Neural crest cell (in vitro differentiated cells): ENCODE measurements at regions not wholly inside any gene's neighbourhood (a gene's known extent, or its start where the extent isn't known, plus 50 kb on each side); places are given as distances from the start of the nearest gene placed in this dataset.

Experiments
- DNase-seq: peaks from one replicate; pipeline ENCODE4 v3.0.0; 2021; ENCODE audit warnings: low read depth, mixed read lengths, low spot score
- H3K27ac Mint-ChIP-seq: one replicate; pipeline ENCODE4 v1.8.0; 2021; ENCODE audit warnings: mild to moderate bottlenecking, mixed read lengths; ENCODE audit not compliant: unreplicated experiment
- H3K27me3 Mint-ChIP-seq: 2 replicates; pipeline ENCODE4 v1.8.0; 2021; ENCODE audit warnings: low read depth, mild to moderate bottlenecking, mixed read lengths
- H3K36me3 Mint-ChIP-seq: 2 replicates; pipeline ENCODE4 v1.8.0; 2021; ENCODE audit warnings: low read depth, mild to moderate bottlenecking, mixed read lengths
- H3K4me1 Mint-ChIP-seq: 2 replicates; pipeline ENCODE4 v1.8.0; 2021; ENCODE audit warnings: mixed read lengths
- H3K4me3 Mint-ChIP-seq: one replicate; pipeline ENCODE4 v1.8.0; 2021; ENCODE audit warnings: mild to moderate bottlenecking, mixed read lengths
- H3K9me3 Mint-ChIP-seq: 2 replicates; pipeline ENCODE4 v1.8.0; 2021; ENCODE audit warnings: mixed read lengths
- TF ChIP-seq, protein P1 (sequence below): fragments of 200-600 bp; sonication (generic); conservative IDR thresholded peaks from 2 replicates; pipeline ENCODE4 v1.5.0; 2021; ENCODE audit warnings: antibody characterized with exemption, mild to moderate bottlenecking

GRCh38 chr18:10076502-10077030 lies 162.8 kb downstream of the VAPA start:
- Mint-ChIP-seq H3K27me3 (no peaks in the 10 kb centered on the region), H3K4me3 (no peak overlapping the region), H3K4me1 (peaks cover 54% of the 10 kb centered on the region), H3K36me3 (peaks cover 3% of the 10 kb centered on the region), H3K9me3 (peaks cover 6% of the 10 kb centered on the region), H3K27ac (peak overlapping the region; percentile 44)
- DNase-seq: no peak
- TF ChIP-seq, protein P1, sequence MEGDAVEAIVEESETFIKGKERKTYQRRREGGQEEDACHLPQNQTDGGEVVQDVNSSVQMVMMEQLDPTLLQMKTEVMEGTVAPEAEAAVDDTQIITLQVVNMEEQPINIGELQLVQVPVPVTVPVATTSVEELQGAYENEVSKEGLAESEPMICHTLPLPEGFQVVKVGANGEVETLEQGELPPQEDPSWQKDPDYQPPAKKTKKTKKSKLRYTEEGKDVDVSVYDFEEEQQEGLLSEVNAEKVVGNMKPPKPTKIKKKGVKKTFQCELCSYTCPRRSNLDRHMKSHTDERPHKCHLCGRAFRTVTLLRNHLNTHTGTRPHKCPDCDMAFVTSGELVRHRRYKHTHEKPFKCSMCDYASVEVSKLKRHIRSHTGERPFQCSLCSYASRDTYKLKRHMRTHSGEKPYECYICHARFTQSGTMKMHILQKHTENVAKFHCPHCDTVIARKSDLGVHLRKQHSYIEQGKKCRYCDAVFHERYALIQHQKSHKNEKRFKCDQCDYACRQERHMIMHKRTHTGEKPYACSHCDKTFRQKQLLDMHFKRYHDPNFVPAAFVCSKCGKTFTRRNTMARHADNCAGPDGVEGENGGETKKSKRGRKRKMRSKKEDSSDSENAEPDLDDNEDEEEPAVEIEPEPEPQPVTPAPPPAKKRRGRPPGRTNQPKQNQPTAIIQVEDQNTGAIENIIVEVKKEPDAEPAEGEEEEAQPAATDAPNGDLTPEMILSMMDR: peak; percentile 20

DNA sequence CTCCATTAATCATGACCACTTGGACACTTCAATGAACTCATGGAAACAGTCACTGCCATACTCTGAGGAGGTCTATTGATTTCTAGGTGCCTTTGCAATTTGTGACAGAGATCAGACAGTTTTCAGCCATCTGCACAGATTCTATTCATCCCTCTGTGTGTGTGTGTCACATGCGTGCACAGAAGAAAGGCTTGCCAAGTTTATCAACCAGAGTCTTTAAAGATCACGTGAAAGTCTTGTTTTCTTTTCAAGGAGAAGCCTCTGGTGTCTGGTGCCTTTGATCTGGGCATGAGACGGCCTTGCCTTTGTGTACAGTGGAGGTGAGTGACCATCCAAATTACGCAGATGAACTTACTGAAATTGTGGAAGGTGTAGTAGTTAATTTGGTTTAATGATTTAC lies 164.2 kb downstream of the VAPA start:
- Mint-ChIP-seq H3K9me3 (peaks cover 12% of the 10 kb centered on the region), H3K4me1 (peaks cover 52% of the 10 kb centered on the region), H3K36me3 (peaks cover 12% of the 10 kb centered on the region), H3K27me3 (no peaks in the 10 kb centered on the region), H3K27ac (peak overlapping the region; percentile 4), H3K4me3 (peak overlapping the region; percentile 0)
- TF ChIP-seq, protein P1: no peak
- DNase-seq: no peak

DNA sequence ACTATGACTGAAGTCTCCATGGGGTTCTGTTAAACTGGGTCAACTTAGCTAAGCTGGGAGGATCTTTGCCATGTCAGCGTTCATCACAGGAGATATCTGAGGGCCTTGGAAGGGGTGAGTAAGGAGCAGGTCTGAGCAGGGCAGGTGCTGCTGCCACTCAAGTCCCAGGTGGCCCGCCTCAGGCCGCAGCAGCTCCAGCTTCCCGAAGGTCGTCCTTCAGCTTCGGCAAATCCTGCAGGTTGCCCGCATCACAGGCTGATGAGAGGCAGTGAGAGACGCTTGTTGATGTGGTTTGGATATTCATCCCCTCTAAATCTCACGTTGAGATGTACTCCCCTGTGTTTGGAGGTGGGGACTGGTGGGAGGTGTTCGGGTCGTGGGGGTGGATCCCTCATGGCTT lies 166.6 kb downstream of the VAPA start:
- Mint-ChIP-seq H3K4me3 (no peak overlapping the region), H3K27ac (no peak overlapping the region), H3K4me1 (peaks cover 42% of the 10 kb centered on the region), H3K36me3 (peaks cover 15% of the 10 kb centered on the region), H3K27me3 (no peaks in the 10 kb centered on the region), H3K9me3 (peaks cover 17% of the 10 kb centered on the region)
- TF ChIP-seq, protein P1: no peak
- DNase-seq: no peak

DNA sequence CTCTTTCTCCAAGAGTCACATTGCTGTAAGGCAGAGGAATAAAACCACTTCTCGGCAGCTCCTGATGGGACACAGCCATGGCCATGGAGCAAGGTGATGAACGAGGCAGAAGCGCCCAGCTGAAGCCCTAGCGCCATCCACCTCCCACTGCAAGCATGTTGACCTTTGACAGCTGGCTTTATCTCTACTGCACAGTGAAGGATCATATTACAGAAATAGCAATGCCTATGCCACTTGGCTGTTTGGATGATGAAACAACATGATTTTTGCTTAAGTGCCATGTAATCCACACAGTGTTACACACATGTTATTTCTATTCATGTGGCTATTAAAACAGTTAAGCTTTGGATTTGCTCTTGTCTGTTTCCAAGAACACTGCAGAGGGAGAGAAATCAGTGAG lies 167.7 kb downstream of the VAPA start:
- TF ChIP-seq, protein P1: no peak

DNA sequence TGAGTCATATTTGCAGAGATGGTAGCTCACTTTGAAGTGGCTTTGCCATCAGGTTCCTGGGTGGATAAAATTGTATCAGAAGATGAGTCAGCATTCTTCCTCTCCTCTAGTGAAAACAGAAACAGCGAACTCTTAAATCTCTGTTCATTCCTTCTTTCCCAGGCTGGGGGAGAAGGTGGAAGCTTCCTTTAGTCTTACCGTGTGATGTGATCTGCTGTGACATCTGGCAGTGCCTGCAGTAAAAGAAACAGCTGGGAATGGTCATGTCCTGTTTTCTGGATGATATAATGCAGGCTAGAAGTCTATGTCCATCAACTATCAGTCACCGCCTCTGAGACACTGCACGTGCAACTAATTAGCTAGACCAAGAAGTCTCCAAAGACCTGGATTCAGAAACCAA lies 171.6 kb downstream of the VAPA start:
- no peaks in the 10 kb centered on the region for H3K27me3 Mint-ChIP-seq
- TF ChIP-seq, protein P1: no peak
- no peak overlapping the region for H3K27ac Mint-ChIP-seq
- no peak overlapping the region for H3K4me3 Mint-ChIP-seq
- peaks cover 27% of the 10 kb centered on the region for H3K4me1 Mint-ChIP-seq
- peaks cover 18% of the 10 kb centered on the region for H3K36me3 Mint-ChIP-seq
- H3K9me3 Mint-ChIP-seq: peaks cover 14% of the 10 kb centered on the region
- no peak for DNase-seq

More for the DNA sequence above, 167.7 kb downstream of the VAPA start:
- no peak for DNase-seq
- Mint-ChIP-seq H3K4me3 (no peak overlapping the region), H3K27ac (no peak overlapping the region), H3K36me3 (peaks cover 18% of the 10 kb centered on the region), H3K9me3 (peaks cover 17% of the 10 kb centered on the region), H3K4me1 (peaks cover 42% of the 10 kb centered on the region), H3K27me3 (no peaks in the 10 kb centered on the region)

DNA sequence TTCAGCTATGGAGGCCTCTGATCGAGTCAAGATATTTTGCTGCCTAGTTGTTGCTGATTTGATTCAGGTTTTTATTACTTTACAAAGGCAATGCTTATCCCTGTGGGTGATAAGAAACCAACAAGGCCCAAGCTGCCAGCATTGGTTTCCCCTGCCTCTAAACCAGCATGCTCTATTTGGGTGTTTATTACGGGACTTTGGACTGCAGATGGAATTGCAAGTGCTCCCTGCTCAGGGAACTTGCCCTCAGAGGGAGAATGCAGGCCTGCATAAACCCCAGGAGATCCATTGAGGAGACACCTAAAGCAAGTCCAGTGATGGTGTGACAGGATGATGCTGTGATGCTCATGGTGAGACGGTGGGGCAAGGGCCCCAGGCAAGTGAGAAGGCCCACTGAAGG lies 172.1 kb downstream of the VAPA start:
- Mint-ChIP-seq H3K27ac (no peak overlapping the region), H3K36me3 (peaks cover 18% of the 10 kb centered on the region), H3K9me3 (peaks cover 14% of the 10 kb centered on the region), H3K4me3 (no peak overlapping the region), H3K4me1 (peaks cover 27% of the 10 kb centered on the region), H3K27me3 (no peaks in the 10 kb centered on the region)
- TF ChIP-seq, protein P1: no peak
- no peak for DNase-seq
